GM21526 (cell line): ENCODE measurements at regions not wholly inside any gene's neighbourhood (a gene's known extent, or its start where the extent isn't known, plus 50 kb on each side); places are given as distances from the start of the nearest gene placed in this dataset.
"Not testable (repeated sequence)": the region's sequence is repeated elsewhere in the genome, so short reads cannot be mapped to it uniquely, and the experiment has no call there.

Source experiments
- ATAC-seq: cut with Tn5 transposase; IDR thresholded peaks from one replicate; pipeline ENCODE4 v1.9.1; 2021; ENCODE audit warnings: moderate library complexity; ENCODE audit not compliant: unreplicated experiment, low FRiP score

- not testable (repeated sequence) for ATAC-seq
These were observed 308.1 kb upstream of the B3GAT1 start for GRCh38 chr11:134719940-134720690.

- no peak for ATAC-seq
These were observed 307.4 kb upstream of the B3GAT1 start for GRCh38 chr11:134719397-134719796.

GRCh38 chr11:134716582-134716981 is 304.5 kb upstream of the B3GAT1 start:
- ATAC-seq, result no peak

- ATAC-seq, result no peak
These were observed 302.1 kb upstream of the B3GAT1 start for GRCh38 chr11:134714021-134714656.

- ATAC-seq, result no peak
These were observed 300.4 kb upstream of the B3GAT1 start for GRCh38 chr11:134712228-134713145.

GRCh38 chr11:134711588-134711987 is 299.5 kb upstream of the B3GAT1 start:
- ATAC-seq, result no peak

GRCh38 chr11:134710861-134711407 is 298.9 kb upstream of the B3GAT1 start:
- ATAC-seq, result no peak

GRCh38 chr11:134705858-134706257 is 293.8 kb upstream of the B3GAT1 start:
- no peak for ATAC-seq

- no peak for ATAC-seq
These were observed 290.8 kb upstream of the B3GAT1 start for GRCh38 chr11:134702827-134703226.

- ATAC-seq, result no peak
These were observed 289.6 kb upstream of the B3GAT1 start for GRCh38 chr11:134701564-134702165.

GRCh38 chr11:134700101-134700640 is 288.1 kb upstream of the B3GAT1 start:
- ATAC-seq, result no peak

- ATAC-seq, result no peak
These were observed 284.4 kb upstream of the B3GAT1 start for GRCh38 chr11:134696455-134696854.

- no peak for ATAC-seq
These were observed 279.9 kb upstream of the B3GAT1 start for GRCh38 chr11:134691985-134692384.

GRCh38 chr11:134691295-134691873 is 279.3 kb upstream of the B3GAT1 start:
- ATAC-seq, result no peak

GRCh38 chr11:134689886-134690285 is 277.8 kb upstream of the B3GAT1 start:
- ATAC-seq, result no peak

- ATAC-seq, result no peak
These were observed 275.5 kb upstream of the B3GAT1 start for GRCh38 chr11:134687548-134687947.

GRCh38 chr11:134686460-134687061 is 274.5 kb upstream of the B3GAT1 start:
- no peak for ATAC-seq

GRCh38 chr11:134685793-134686380 is 273.8 kb upstream of the B3GAT1 start:
- ATAC-seq, result no peak

- ATAC-seq, result no peak
These were observed 272.5 kb upstream of the B3GAT1 start for GRCh38 chr11:134684576-134684975.
